Muscle of back (tissue), 3 donors: ENCODE measurements at regions not wholly inside any gene's neighbourhood (a gene's known extent, or its start where the extent isn't known, plus 50 kb on each side); places are given as distances from the start of the nearest gene placed in this dataset.
A peak's percentile ranks its signal among the peaks of the same experiment; 100 is the strongest.

Source experiments
- DNase-seq, 3 donors: peaks; one replicate each; pipeline versions ENCODE4 v3.0.0 to v3.0.0-alpha.2; 2013

- DNase-seq: no peak
Observed at GRCh38 chr5:133712562-133712961, 100.2 kb upstream of the FSTL4 start.

GRCh38 chr5:133709209-133709725 lies 96.9 kb upstream of the FSTL4 start:
- DNase-seq: peak; percentile 44 to 83 (median 62)

GRCh38 chr5:133708331-133708850 lies 96.0 kb upstream of the FSTL4 start:
- peak in 1 of 3 donors; percentile 11 for DNase-seq

GRCh38 chr5:133707629-133708028 lies 95.3 kb upstream of the FSTL4 start:
- DNase-seq: no peak

- DNase-seq: peak in 1 of 3 donors; percentile 6
Observed at GRCh38 chr5:133706506-133707430, 94.4 kb upstream of the FSTL4 start.

- DNase-seq: no peak
Observed at GRCh38 chr5:133705331-133705730, 93.0 kb upstream of the FSTL4 start.

GRCh38 chr5:133704411-133704810 lies 92.1 kb upstream of the FSTL4 start:
- DNase-seq: no peak

- DNase-seq: no peak
Observed at GRCh38 chr5:133703935-133704334, 91.6 kb upstream of the FSTL4 start.

GRCh38 chr5:133702791-133703770 lies 90.7 kb upstream of the FSTL4 start:
- no peak for DNase-seq

GRCh38 chr5:133701871-133702270 lies 89.5 kb upstream of the FSTL4 start:
- no peak for DNase-seq

- no peak for DNase-seq
Observed at GRCh38 chr5:133700251-133700650, 87.9 kb upstream of the FSTL4 start.

GRCh38 chr5:133698646-133699526 lies 86.5 kb upstream of the FSTL4 start:
- DNase-seq: no peak

GRCh38 chr5:133698259-133698554 lies 85.9 kb upstream of the FSTL4 start:
- no peak for DNase-seq

GRCh38 chr5:133697536-133698258 lies 85.4 kb upstream of the FSTL4 start:
- no peak for DNase-seq

GRCh38 chr5:133696782-133697507 lies 84.6 kb upstream of the FSTL4 start:
- DNase-seq: no peak

- no peak for DNase-seq
Observed at GRCh38 chr5:133696006-133696584, 83.8 kb upstream of the FSTL4 start.

GRCh38 chr5:133694181-133694831 lies 82.0 kb upstream of the FSTL4 start:
- no peak for DNase-seq

- DNase-seq: no peak
Observed at GRCh38 chr5:133691448-133691847, 79.1 kb upstream of the FSTL4 start.

- no peak for DNase-seq
Observed at GRCh38 chr5:133690746-133691145, 78.4 kb upstream of the FSTL4 start.
